ENCODE measurements at regions not wholly inside any gene's neighbourhood (a gene's known extent, or its start where the extent isn't known, plus 50 kb on each side); places are given as distances from the start of the nearest gene placed in this dataset.

- TF ChIP-seq POLR2AphosphoS5 (IDR thresholded peaks at IDR 0.05; ENCODE audit: low read depth, low read length) = no peak
- TF ChIP-seq ZFX (IDR thresholded peaks at IDR 0.05) = no peak
- no peak for TF ChIP-seq CEBPB (IDR thresholded peaks at IDR 0.05; ENCODE audit: low read depth)
- no peak for TF ChIP-seq YY1 (IDR thresholded peaks at IDR 0.05; ENCODE audit: extremely low read depth, insufficient replicate concordance, low read depth, low read length)
- ChIA-PET RAD21 (ENCODE audit: low non-redundant PET in 1 of 2, low total read pairs in 2 of 2, uncharacterized antibody in 2 of 2, unreplicated experiment in 2 of 2) (no interaction called here), CTCF (no interaction called here), POLR2A (no interaction called here)
- no peaks in the 10 kb centered on the region for H3K27me3 ChIP-seq (ENCODE audit: insufficient read depth, low read length)
- H3K9ac ChIP-seq (ENCODE audit: low read length) = no peak overlapping the region
- H2AFZ ChIP-seq (ENCODE audit: low read depth, low read length, poor library complexity, severe bottlenecking) = no peak overlapping the region
- no peaks in the 10 kb centered on the region for H4K20me1 ChIP-seq (ENCODE audit: insufficient read depth)
- H3K9me2 ChIP-seq (ENCODE audit: insufficient read depth) = no peaks in the 10 kb centered on the region
- no peaks in the 10 kb centered on the region for H3K4me1 ChIP-seq (ENCODE audit: control insufficient read depth in 1 of 2, insufficient read depth in 2 of 2, low read length in 2 of 2)
- DNase-seq (ENCODE audit: low read depth, low spot score) = no peak
- no peak overlapping the region for H3K4me3 ChIP-seq (replicated peaks in 1 of 2; ENCODE audit: low read depth in 1 of 2, low read length in 2 of 2)
- intact Hi-C loops (cut with micrococcal nuclease) = no loop called here
- no peak overlapping the region for H3K27ac ChIP-seq (ENCODE audit: low read depth, low read length)
- H3K36me3 ChIP-seq (ENCODE audit: control insufficient read depth in 1 of 2, insufficient read depth in 2 of 2, low read length in 2 of 2) = no peaks in the 10 kb centered on the region
- H3K9me3 ChIP-seq (ENCODE audit: control insufficient read depth in 1 of 2, insufficient read depth in 1 of 2, low read depth in 1 of 2, low read length in 2 of 2) = no peaks in the 10 kb centered on the region; a peak in 1 of 4 replicates
- no peak for ATAC-seq
- H3K4me2 ChIP-seq (ENCODE audit: low read length) = no peak overlapping the region
- H3K79me2 ChIP-seq (ENCODE audit: insufficient read depth, low read length) = no peaks in the 10 kb centered on the region
- BruUV-seq (replicated peaks) = no TSS peak
These were observed 78.8 kb upstream of the PIWIL1 start for GRCh38 chr12:130258863-130259262.

GRCh38 chr12:130263025-130263424, 74.7 kb upstream of the PIWIL1 start:
- Histone ChIP-seq H4K20me1 (ENCODE audit: insufficient read depth) (no peaks in the 10 kb centered on the region), H3K4me1 (ENCODE audit: control insufficient read depth in 1 of 2, insufficient read depth in 2 of 2, low read length in 2 of 2) (no peaks in the 10 kb centered on the region), H3K27me3 (ENCODE audit: insufficient read depth, low read length) (no peaks in the 10 kb centered on the region), H3K4me2 (ENCODE audit: low read length) (no peak overlapping the region), H3K27ac (ENCODE audit: low read depth, low read length) (no peak overlapping the region), H3K79me2 (ENCODE audit: insufficient read depth, low read length) (no peaks in the 10 kb centered on the region), H3K9ac (ENCODE audit: low read length) (no peak overlapping the region), H2AFZ (ENCODE audit: low read depth, low read length, poor library complexity, severe bottlenecking) (no peak overlapping the region), H3K36me3 (ENCODE audit: control insufficient read depth in 1 of 2, insufficient read depth in 2 of 2, low read length in 2 of 2) (no peaks in the 10 kb centered on the region), H3K4me3 (replicated peaks in 1 of 2; ENCODE audit: low read depth in 1 of 2, low read length in 2 of 2) (no peak overlapping the region), H3K9me3 (ENCODE audit: control insufficient read depth in 1 of 2, insufficient read depth in 1 of 2, low read depth in 1 of 2, low read length in 2 of 2) (peaks cover 0 to 5% of the 10 kb centered on the region in 2 experiments; a peak in 1 of 4 replicates), H3K9me2 (ENCODE audit: insufficient read depth) (no peaks in the 10 kb centered on the region)
- no TSS peak for BruUV-seq (replicated peaks)
- DNase-seq (ENCODE audit: low read depth, low spot score) (no peak), ATAC-seq (no peak)
- POLR2A ChIA-PET = no interaction called here
- intact Hi-C loops (cut with micrococcal nuclease) = no loop called here
- RAD21 ChIA-PET (ENCODE audit: low non-redundant PET in 1 of 2, low total read pairs in 2 of 2, uncharacterized antibody in 2 of 2, unreplicated experiment in 2 of 2) = no interaction called here
- TF ChIP-seq ZNF274 (IDR thresholded peaks at IDR 0.05; ENCODE audit: low read depth, low read length) = no peak
- TF ChIP-seq POLR2AphosphoS5 (IDR thresholded peaks at IDR 0.05; ENCODE audit: low read depth, low read length) = no peak
- no peak for TF ChIP-seq EGR1 (IDR thresholded peaks at IDR 0.05; ENCODE audit: low read depth)
- TF ChIP-seq CEBPB (IDR thresholded peaks at IDR 0.05; ENCODE audit: low read depth) = no peak
- no peak for TF ChIP-seq ZBTB33 (IDR thresholded peaks at IDR 0.05; ENCODE audit: extremely low read depth, insufficient replicate concordance, low read length)
- TF ChIP-seq RAD21 (IDR thresholded peaks at IDR 0.05; ENCODE audit: low read depth) = no peak
- TF ChIP-seq SP1 (IDR thresholded peaks at IDR 0.05; ENCODE audit: low read depth) = no peak
- no peak for TF ChIP-seq CBX3 (IDR thresholded peaks at IDR 0.05; ENCODE audit: low read depth)
- TF ChIP-seq, protein P1, sequence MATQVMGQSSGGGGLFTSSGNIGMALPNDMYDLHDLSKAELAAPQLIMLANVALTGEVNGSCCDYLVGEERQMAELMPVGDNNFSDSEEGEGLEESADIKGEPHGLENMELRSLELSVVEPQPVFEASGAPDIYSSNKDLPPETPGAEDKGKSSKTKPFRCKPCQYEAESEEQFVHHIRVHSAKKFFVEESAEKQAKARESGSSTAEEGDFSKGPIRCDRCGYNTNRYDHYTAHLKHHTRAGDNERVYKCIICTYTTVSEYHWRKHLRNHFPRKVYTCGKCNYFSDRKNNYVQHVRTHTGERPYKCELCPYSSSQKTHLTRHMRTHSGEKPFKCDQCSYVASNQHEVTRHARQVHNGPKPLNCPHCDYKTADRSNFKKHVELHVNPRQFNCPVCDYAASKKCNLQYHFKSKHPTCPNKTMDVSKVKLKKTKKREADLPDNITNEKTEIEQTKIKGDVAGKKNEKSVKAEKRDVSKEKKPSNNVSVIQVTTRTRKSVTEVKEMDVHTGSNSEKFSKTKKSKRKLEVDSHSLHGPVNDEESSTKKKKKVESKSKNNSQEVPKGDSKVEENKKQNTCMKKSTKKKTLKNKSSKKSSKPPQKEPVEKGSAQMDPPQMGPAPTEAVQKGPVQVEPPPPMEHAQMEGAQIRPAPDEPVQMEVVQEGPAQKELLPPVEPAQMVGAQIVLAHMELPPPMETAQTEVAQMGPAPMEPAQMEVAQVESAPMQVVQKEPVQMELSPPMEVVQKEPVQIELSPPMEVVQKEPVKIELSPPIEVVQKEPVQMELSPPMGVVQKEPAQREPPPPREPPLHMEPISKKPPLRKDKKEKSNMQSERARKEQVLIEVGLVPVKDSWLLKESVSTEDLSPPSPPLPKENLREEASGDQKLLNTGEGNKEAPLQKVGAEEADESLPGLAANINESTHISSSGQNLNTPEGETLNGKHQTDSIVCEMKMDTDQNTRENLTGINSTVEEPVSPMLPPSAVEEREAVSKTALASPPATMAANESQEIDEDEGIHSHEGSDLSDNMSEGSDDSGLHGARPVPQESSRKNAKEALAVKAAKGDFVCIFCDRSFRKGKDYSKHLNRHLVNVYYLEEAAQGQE (IDR thresholded peaks at IDR 0.05; ENCODE audit: low read depth) = no peak
- TF ChIP-seq JUND (IDR thresholded peaks at IDR 0.05) = no peak
- TF ChIP-seq ZFX (IDR thresholded peaks at IDR 0.05) = no peak
- no peak for TF ChIP-seq POLR2A (IDR thresholded peaks at IDR 0.05; ENCODE audit: borderline replicate concordance, extremely low read depth, insufficient read depth, insufficient read length)
- TF ChIP-seq SRF (IDR thresholded peaks at IDR 0.05; ENCODE audit: low read depth) = no peak
- no peak for TF ChIP-seq FOSL1 (IDR thresholded peaks at IDR 0.05; ENCODE audit: low read depth)
- CTCF ChIA-PET = no interaction called here

Data from HCT116 (cell line).